ENCODE measurements at regions not wholly inside any gene's neighbourhood (a gene's known extent, or its start where the extent isn't known, plus 50 kb on each side); places are given as distances from the start of the nearest gene placed in this dataset.
"Not testable (repeated sequence)": the region's sequence is repeated elsewhere in the genome, so short reads cannot be mapped to it uniquely, and the experiment has no call there.

DNA sequence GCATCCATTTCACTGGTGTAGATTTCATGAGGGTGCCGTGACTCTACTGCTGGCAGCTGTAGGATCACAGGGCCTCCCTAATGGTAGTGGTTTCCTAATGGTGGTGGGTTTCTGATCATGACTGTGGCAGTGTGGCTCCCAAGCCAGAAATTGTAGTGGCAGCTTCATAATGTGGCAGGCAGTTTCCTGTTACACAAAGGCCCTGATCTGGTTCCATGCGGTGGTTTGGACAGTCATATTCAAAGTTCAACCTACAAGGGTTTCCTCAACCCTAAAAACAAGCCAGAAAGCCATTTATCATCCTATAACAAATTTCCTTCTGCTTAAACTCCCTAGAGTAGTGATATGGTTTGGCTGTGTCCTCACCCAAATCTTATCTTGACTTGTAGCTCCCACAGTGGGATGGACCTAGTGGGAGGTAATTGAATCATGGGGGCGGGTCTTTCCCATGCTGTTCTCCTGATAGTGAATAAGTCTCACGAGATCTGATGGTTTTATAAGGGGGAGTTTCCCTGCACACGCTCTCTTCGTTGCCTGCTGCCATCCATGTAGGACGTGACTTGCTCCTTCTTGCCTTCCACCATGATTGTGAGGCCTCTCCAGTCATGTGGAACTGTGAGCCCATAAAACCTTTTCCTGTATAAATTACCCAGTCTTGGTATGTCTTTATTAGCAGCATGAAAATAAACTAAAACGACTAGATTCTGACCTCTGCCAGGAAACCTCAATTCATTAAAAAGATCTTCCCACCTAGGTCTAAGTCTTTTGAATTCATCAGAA lies 257.1 kb downstream of the EFCAB11 start:
- DNase-seq = no peak

DNA sequence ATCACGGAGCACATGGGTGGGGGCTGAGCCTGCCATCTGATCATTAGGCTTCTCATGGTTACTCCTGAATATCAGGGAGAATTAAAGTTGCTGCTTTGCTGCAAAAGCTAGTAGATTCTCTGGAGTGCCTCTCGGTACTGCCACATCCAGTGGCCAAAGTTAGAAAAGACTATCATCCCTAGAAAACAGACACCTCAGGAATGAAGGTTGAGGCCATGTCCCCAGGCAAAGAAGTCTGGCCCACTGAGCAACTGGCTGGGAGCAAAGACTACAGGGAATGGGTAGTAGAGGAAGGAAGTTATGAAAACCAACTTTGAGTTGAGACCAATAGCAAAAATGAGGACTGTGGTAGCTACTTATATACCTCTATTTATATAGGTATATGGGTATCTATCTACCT lies 258.7 kb downstream of the EFCAB11 start:
- no peak for DNase-seq

DNA sequence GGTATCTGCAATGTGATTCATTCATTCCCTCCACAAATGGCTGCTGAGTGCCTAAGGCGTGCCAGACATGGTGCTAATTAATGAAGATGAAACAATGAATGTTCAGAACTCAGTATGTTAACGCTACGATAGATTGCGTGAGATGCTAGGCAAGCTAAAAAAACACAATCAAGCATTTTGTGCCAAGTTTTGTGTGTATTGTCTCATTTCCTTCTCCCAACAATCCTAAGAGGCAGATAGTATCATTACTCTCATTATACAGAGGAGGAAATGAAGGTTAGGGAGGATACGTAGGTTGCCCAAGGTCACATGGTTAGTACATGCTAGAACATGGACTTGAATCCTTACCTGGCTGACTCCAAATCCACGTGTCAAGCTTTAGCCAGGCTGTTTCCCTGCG lies 264.4 kb downstream of the EFCAB11 start:
- no peak for DNase-seq

DNA sequence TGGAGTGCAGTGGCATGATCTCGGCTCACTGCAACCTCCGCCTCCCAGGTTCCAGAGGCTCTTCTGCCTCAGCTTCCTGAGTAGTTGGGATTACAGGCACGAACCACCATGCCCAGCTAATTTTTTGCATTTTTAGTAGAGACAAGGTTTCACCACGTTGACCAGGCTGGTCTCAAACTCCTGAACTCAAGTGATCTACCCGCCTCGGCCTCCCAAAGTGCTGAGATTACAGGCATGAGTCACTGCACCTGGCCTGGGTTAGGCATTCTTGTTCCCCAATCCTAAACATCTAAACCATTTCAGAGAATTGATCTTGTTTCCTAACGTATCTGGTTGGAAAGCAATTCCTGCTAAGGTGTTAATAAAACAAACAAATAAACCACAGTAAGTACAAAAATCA lies 264.8 kb downstream of the EFCAB11 start:
- not testable (repeated sequence) for DNase-seq

DNA sequence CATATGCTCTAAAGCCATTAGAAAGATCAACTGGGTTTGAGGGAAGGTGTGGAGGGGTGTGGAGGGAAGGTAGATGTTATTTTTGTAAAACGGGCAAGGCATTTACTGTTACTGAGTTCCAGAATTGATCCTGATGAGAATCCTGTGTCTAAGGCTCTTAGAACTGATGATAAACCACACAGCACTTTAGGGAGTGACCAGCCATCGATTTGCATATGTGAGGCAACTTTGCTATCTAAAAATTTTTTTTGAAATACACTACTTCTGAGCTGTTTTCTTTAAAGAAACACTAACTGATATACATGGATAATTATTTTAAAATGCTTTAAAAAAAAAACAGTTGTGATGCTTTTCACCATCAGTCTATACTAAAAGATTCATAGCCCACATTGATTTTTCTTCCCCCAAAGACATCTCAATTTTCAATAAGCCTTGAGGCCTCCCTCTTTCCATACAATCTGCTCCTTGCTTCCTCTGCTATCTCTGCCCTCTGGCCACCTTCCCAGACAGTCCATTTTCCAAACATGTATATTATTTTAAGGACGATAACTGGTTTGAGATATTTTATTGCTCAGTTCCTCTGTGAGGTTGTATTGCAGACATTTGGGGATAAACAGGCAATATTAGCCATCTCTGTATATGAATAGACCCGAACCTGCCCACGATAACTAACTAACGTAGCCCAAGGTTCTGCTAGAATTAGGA lies 265.9 kb downstream of the EFCAB11 start:
- no peak for DNase-seq

DNA sequence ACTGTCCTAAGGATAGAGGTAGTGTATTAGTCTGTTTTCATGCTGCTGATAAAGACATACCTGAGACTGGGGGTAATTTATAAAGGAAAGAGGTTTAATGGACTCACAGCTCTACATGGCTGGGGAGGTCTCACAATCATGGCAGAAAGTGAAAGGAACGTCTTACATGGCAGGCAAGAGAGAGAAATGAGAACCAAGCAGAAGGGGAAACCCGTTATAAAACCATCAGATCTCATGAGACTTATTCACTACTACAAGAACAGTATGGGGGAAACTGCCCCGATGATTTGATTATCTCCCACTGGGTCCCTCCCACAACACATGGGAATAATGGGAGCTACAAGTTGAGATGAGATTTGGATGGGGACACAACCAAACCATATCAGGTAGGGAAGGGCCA lies 267.4 kb downstream of the EFCAB11 start:
- not testable (repeated sequence) for DNase-seq

DNA sequence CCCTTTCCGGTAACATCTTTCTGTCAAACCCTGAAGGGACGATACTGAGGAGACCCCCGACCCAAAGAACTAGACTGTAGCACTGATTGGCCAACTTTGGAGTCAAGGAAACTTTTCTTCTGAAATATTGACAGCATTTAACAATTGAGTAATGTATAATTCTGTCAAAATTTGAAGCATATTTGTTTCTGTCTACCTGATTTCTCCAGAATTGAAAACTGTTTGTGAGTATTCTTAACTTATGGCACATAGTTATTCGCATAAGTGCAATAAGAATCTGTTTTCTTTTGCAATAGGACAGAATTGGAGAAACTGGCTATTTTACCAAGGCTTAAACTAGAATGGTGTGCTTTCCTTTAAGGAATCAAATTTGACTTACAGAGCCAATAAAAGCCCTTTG lies 267.1 kb upstream of the FOXN3 start:
- no peak for DNase-seq

DNA sequence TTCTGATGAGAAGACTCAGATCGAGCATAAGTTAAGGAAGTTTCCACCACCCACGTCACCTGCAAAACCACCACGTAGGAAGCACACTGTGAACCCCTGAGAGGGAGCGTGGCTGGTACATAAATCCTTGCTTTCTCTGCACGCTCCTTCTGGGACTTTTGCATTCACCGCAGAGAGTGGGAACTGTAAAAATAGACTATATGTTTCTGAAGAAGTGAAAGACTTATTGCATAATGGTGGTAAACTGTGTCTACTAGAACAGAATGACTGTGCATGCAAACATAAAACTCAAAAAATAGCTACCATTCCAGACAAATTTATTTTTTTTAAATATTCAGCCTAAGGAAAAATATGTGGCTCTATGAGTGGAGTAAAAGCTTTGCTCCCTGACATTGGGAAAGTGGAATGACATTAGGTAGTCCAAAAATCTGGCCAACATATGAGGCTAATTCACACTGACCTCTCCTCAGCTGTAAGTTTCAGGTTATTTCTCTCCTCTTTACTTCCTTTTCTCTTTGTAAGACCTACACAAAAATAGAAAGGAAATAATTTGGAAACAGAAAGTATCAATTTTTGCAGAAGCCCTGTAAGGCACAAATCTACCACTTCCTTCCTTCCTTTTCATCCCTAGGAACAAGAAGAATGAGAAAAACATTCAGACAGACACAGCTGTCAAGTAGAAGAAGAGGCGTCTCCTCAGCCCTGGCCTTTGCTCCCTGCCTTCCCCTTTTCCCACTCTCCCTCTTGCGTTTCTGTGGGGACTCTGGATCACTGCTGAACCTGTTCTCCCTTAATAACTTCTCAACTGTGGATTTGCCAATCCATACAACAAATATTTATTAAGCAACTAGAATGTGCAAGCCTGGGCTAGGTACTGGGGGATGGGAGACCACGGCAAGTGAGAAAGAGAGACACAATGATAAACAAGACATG lies 264.3 kb upstream of the FOXN3 start:
- DNase-seq = no peak

DNA sequence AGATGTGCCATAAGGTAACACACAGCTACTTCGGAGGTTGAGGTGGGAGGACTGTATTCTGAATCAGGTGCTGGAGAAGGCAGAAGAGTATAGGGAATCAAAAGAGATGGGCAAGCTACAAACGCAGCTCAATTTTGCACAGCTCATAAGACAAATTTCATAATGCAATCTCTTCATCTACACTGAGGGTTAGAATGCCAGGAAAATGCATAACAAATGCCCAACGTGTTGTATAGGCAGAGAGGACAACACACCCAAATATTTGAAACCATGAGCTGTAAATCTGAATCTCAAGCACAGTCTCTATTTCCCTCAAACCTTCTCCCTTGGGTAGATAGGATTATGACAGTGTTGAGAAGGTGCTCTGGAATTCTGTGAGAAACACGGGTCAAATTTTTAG lies 263.1 kb upstream of the FOXN3 start:
- no peak for DNase-seq

DNA sequence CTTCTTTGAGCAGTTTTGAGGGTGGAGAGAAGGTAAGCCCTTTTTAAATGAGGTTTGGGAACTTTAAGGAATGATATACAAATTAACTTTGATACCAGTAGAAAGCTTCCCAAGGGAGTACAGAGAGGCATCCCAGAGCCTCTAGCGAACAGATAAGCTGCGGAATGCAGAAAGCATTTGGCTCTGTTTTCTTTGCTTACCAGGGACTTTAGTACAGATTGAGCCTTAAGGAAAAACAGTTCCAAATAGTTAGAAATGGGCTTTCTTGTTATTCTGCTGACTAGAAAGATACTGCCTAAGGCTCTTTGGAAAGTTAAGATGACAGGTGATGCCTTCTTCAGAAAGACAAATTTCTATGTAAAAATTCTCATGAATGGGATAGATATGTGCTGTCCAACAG lies 261.7 kb upstream of the FOXN3 start:
- DNase-seq = no peak

DNA sequence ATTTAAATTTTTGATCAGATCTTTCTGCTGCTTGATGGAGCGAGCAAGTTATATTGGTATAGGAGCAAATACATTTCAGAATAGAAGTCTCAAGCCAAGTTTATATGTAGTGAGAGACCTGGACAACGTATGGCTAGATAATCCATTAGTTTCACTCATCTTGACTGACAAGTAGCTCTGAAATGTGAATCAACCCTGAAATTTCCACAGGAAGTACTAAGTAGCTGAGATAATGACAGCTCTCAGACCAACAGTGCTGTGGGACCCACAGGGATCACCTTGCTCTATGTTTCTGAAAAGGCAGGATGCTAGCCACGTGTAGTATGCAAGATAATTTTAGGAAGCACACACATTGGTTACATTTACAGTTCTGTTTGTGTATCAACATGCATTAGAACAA lies 258.6 kb upstream of the FOXN3 start:
- no peak for DNase-seq

DNA sequence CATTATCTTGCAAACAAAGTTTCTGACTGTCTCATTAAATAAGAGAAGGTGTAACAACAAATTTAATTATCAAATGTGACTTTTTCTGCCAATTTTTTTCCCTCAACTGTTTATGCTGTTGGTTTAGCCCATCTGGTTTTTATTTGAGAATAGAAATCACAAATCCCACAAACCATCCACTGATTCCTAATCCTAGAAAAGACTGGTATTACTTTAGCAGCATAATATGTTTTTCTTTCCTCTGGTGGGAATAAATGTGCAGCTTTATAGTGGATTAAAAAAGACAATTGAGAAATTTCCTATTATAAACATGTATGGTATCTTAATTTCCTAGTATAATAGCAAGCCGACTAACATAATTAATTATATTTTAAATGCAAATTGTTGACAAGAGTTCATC lies 257.9 kb upstream of the FOXN3 start:
- no peak for DNase-seq

DNA sequence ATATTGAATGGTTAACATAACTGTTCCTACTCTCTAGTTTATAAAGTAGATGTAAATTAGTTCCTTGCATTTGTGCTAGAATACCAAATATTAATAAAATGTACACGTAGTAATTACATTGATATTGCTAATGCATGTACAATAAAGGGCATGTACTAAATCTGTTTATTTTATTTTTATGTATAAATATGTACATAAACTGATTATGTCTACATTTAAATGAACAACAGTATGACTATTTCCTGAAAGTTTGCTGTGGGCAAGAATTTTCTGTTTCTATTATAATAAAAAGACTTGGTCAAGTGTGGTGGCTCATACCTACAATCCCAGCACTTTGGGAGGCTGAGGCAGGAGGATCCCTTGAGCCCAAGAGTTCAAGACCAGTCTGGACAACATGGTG lies 257.2 kb upstream of the FOXN3 start:
- no peak for DNase-seq

DNA sequence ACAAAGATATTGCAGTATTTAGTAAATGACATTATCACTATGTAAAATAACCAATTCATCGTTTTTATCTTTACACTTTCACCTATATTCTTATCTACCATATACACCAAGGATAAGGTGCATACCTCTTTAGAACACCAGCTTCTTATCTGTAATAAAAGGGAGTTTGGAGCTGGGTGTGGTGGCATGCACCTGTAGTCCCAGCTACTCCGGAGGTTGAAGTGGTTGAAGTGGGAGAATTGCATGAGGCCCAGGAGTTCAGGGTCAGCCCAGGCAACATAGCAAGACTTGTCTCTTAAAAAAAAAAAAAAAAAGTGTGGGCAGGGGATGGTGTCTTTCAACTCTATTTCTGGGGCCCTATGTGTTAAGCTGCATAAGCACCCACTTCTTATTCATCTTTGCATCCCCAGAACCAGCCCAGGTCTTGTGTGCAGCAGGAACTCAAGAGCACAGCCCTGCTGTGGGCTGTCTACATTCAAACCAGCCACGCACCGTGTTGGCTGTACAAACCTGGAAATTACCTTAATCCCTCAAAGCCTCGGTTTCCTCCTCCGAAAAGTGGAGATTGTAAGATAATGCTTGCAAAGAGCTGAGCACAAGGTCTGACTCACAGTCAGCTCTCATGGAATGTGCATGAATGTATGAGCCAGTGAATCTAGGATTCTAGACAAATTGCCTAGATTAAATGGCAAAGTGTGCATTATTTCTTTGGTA lies 256.6 kb upstream of the FOXN3 start:
- DNase-seq = no peak

DNA sequence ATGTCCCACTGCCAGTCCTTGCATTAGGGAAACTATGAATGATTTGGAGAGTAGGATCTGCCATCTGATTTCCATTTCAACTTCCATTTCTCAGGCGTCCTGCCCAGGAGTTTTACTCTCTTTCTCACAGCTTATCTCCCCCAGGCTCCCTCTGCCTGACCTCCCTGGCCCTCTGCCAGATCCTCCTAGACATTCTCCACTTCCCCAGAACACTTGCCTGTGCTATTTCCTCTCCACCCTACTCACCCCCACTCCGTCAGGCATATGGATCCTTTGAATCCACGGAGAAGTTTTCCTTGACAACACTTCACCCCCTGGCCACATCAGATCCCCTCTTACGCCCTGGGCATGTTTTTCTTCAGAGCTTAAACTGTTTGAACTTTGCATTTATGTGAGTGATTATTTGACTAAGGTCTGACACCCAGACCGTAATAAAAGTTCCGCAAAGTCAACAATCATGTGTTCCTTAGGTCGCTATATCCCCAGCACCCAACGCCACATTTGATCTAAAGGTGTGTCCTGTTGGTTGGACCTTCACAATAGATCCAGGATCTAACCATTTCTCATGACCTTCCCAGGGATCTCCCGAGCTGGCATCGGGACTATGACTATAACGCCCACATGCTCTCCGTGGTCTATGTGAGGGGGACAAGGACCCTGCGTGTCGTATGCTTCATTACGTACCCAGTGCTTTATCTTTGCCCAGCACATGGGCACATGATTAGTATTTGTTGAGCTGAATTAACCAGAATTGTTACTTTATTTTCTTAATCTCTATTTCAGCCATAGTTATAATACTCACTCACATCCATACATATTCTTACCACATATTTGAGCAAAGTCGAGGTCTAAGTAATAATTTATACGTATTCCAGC lies 255.8 kb upstream of the FOXN3 start:
- no peak for DNase-seq

DNA sequence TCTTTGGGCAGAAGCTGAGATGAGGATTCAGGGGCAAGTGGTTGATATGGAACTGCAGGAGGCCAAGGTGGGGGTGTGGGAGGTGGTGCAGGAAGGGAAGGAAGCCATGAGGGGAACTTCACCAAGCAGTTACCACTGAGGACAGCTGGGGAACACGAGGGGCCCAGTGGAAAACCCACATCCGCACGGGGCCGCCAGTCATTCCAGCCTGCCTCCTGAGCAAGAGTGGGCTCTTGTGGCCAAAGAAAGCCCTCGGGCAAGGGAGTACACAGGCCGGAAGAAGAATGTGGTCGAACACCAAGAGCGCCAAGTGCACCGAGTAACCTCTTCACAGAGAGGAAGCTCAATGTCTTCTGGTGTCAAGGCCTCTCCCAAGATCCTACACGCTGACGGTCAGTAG lies 252.2 kb upstream of the FOXN3 start:
- DNase-seq = no peak

DNA sequence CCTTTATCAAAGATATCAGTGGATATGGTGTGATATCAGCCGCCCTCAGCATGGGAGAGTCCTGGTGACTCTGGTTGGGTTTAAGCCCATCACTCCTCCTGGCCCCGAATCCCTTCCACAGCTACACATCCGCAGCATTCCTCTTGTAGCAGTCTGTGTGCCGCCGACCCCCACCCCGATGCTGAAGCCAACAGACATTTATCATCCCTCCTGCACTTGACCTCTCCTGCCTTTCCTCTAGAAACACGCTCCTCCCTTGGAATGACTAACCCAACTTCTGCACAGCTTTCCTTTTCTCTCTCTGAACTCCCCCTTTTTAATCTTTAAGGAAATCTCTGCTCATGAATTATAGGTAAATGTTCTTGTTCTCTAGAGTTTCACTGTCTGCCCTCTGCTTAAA lies 250.9 kb upstream of the FOXN3 start:
- no peak for DNase-seq

DNA sequence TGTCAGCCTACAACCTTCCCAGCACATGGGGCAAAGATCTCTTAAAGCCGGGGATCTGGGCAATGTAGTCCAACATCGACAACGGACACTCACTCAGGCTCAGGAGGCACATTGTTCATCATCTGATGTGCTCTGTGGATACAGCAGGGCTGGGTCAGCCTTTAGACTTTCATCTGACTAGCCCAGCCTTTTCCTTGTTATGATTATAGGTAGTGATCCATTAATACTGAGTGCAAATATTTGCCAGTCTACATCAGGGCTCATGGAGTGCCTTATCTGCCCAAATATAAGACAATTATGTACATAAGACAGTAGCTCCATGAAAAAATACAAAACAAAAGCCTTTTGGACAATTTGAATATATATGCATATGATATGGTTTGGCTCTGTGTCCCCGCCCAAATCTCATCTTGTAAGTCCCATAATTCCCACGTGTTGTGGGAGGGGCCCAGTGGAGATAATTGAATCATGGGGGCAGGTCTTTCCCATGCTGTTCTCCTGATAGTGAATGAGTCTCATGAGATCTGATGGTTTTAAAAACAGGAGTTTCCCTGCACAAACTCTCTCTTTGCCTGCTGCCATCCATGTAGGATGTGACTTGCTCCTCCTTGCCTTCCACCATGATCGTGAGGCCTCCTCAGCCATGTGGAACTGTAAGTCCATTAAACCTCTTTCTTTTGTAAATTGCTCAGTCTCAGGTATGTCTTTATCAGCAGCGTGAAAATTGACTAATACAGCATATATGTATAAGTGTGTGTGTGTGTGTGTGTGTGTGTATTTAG lies 248.5 kb upstream of the FOXN3 start:
- not testable (repeated sequence) for DNase-seq

DNA sequence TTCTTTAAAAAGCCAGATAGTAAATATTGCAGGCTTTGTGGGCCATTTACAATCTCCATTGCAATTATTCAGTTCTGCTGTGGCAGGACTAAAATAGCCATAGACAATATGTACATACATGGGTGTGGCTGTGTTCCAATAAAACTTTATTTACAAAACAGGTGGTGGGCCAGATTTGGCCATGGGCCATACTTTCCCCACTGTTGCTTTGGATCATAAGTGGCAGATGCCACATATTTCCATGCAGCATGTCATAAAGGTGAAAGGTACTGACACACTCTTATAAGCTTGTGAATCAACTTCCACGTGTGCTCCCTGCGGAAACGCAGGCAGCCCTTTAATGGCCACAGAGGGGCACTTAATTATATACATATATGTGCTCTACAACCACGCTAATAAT lies 244.4 kb upstream of the FOXN3 start:
- no peak for DNase-seq

DNA sequence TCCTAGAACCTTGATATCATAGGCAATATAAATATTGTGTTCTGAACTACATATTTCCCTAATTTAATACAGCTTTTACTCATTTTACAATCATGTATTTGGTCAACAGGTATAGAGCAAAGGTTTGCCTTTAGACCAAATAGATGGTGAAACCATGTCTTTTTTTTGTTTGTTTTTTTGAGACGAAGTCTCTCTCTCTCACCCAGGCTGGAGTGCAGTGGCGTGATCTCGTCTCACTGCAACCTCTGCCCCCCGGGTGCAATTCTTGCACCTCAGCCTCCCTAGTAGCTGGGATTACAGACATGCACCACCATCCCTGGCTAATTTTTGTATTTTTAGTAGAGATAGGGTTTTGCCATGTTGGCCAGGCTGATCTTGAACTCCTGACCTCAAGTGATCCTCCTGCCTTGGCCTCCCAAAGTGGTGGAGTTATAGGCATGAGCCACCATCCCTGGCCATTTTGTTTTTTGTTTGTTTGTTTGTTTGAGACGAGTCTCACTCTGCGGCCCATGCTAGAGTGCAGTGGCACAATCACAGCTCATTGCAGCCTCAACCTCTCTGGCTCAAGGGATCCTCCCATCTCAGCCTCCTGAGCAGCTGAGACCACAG lies 243.7 kb upstream of the FOXN3 start:
- not testable (repeated sequence) for DNase-seq

DNA sequence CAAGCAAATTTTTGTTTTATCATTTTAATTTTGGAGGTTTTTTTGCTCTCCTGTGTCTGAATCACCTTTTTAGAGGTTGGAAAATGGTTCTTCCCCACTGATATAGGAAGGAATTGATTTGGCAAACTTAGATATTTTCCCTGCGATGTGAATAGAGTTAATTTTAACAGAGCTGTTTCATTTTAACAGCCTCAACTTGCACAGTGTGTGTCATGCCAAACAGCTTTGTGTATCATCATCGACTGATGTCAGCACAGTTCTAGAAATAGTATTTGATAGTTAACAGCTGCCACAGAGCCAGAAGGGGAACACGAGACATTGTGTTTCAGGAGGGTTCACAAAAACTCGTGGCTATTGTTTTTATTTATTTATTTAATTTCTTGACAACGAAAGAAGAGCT lies 243.1 kb upstream of the FOXN3 start:
- no peak for DNase-seq

Measured in NCI-H2029 treated with DMSO at 0.1 percent for 48 hours (cell line).